Mononuclear cell (primary cell): ENCODE measurements at regions not wholly inside any gene's neighbourhood (a gene's known extent, or its start where the extent isn't known, plus 50 kb on each side); places are given as distances from the start of the nearest gene placed in this dataset.

ENCODE experiments used
- H3K27me3 ChIP-seq: 2 replicates; pipeline ENCODE4 v1.6.0; 2011; ENCODE audit warnings: low read length, control low read depth; ENCODE audit not compliant: insufficient read depth
- H3K4me1 ChIP-seq: 2 replicates; pipeline ENCODE4 v1.5.1; 2011; ENCODE audit warnings: mild to moderate bottlenecking, low read length, control low read depth; ENCODE audit not compliant: insufficient read depth
- H3K4me3 ChIP-seq: 2 replicates; pipeline ENCODE4 v1.5.1; 2011; ENCODE audit warnings: mild to moderate bottlenecking, low read length, moderate library complexity
- H3K9me3 ChIP-seq: 2 replicates; pipeline ENCODE4 v1.5.1; 2011; ENCODE audit warnings: low read depth, mild to moderate bottlenecking, control low read depth, low read length

- Histone ChIP-seq H3K4me1 (no peaks in the 10 kb centered on the region), H3K9me3 (no peaks in the 10 kb centered on the region), H3K27me3 (no peaks in the 10 kb centered on the region), H3K4me3 (no peak overlapping the region)
These were observed 203.9 kb downstream of the MTX2 start for GRCh38 chr2:176473177-176473576.

GRCh38 chr2:176473851-176474250 is 204.6 kb downstream of the MTX2 start:
- no peak overlapping the region for H3K4me3 ChIP-seq
- H3K27me3 ChIP-seq: no peaks in the 10 kb centered on the region
- H3K4me1 ChIP-seq: no peaks in the 10 kb centered on the region
- H3K9me3 ChIP-seq: no peaks in the 10 kb centered on the region

GRCh38 chr2:176477336-176477735 is 208.1 kb downstream of the MTX2 start:
- no peaks in the 10 kb centered on the region for H3K9me3 ChIP-seq
- H3K4me3 ChIP-seq: no peak overlapping the region
- H3K4me1 ChIP-seq: no peaks in the 10 kb centered on the region
- peaks cover under 1% of the 10 kb centered on the region for H3K27me3 ChIP-seq

GRCh38 chr2:176479961-176480360 is 210.7 kb downstream of the MTX2 start:
- Histone ChIP-seq H3K4me3 (no peak overlapping the region), H3K27me3 (peaks cover 10% of the 10 kb centered on the region), H3K9me3 (no peaks in the 10 kb centered on the region), H3K4me1 (no peaks in the 10 kb centered on the region)

- Histone ChIP-seq H3K4me3 (no peak overlapping the region), H3K4me1 (no peaks in the 10 kb centered on the region), H3K27me3 (peaks cover 11% of the 10 kb centered on the region), H3K9me3 (no peaks in the 10 kb centered on the region)
These were observed 212.9 kb downstream of the MTX2 start for GRCh38 chr2:176482107-176482506.

- Histone ChIP-seq H3K27me3 (peaks cover 11% of the 10 kb centered on the region), H3K9me3 (no peaks in the 10 kb centered on the region), H3K4me3 (no peak overlapping the region), H3K4me1 (no peaks in the 10 kb centered on the region)
These were observed 214.2 kb downstream of the MTX2 start for GRCh38 chr2:176483476-176483875.

GRCh38 chr2:176483901-176484568 is 214.8 kb downstream of the MTX2 start:
- peaks cover 11% of the 10 kb centered on the region for H3K27me3 ChIP-seq
- no peak overlapping the region for H3K4me3 ChIP-seq
- H3K9me3 ChIP-seq: no peaks in the 10 kb centered on the region
- no peaks in the 10 kb centered on the region for H3K4me1 ChIP-seq

GRCh38 chr2:176484838-176485237 is 215.6 kb downstream of the MTX2 start:
- Histone ChIP-seq H3K4me3 (no peak overlapping the region), H3K4me1 (no peaks in the 10 kb centered on the region), H3K9me3 (no peaks in the 10 kb centered on the region), H3K27me3 (peaks cover 11% of the 10 kb centered on the region)

GRCh38 chr2:176488431-176488830 is 219.2 kb downstream of the MTX2 start:
- Histone ChIP-seq H3K4me3 (no peak overlapping the region), H3K4me1 (no peaks in the 10 kb centered on the region), H3K9me3 (no peaks in the 10 kb centered on the region), H3K27me3 (peaks cover 13% of the 10 kb centered on the region)

- no peaks in the 10 kb centered on the region for H3K9me3 ChIP-seq
- H3K4me3 ChIP-seq: no peak overlapping the region
- peaks cover 2% of the 10 kb centered on the region for H3K4me1 ChIP-seq
- H3K27me3 ChIP-seq: peaks cover 8% of the 10 kb centered on the region
These were observed 221.0 kb downstream of the MTX2 start for GRCh38 chr2:176490061-176490861.

- Histone ChIP-seq H3K4me1 (peaks cover 4% of the 10 kb centered on the region), H3K9me3 (no peaks in the 10 kb centered on the region), H3K27me3 (peaks cover 8% of the 10 kb centered on the region), H3K4me3 (no peak overlapping the region)
These were observed 222.1 kb downstream of the MTX2 start for GRCh38 chr2:176491172-176491904.

- Histone ChIP-seq H3K27me3 (peaks cover 14% of the 10 kb centered on the region), H3K4me1 (peaks cover 4% of the 10 kb centered on the region), H3K9me3 (no peaks in the 10 kb centered on the region), H3K4me3 (no peak overlapping the region)
These were observed 223.3 kb downstream of the MTX2 start for GRCh38 chr2:176492583-176492982.

- Histone ChIP-seq H3K4me3 (no peak overlapping the region), H3K4me1 (peaks cover 4% of the 10 kb centered on the region), H3K27me3 (peaks cover 17% of the 10 kb centered on the region), H3K9me3 (no peaks in the 10 kb centered on the region)
These were observed 224.1 kb downstream of the MTX2 start for GRCh38 chr2:176493226-176493825.

GRCh38 chr2:176493909-176494308 is 224.7 kb downstream of the MTX2 start:
- Histone ChIP-seq H3K27me3 (peaks cover 18% of the 10 kb centered on the region), H3K9me3 (no peaks in the 10 kb centered on the region), H3K4me3 (no peak overlapping the region), H3K4me1 (peaks cover 4% of the 10 kb centered on the region)

- Histone ChIP-seq H3K27me3 (peaks cover 22% of the 10 kb centered on the region), H3K9me3 (no peaks in the 10 kb centered on the region), H3K4me1 (peaks cover 4% of the 10 kb centered on the region), H3K4me3 (no peak overlapping the region)
These were observed 225.7 kb downstream of the MTX2 start for GRCh38 chr2:176494949-176495353.
